Caco-2 (cell line): ENCODE measurements at regions not wholly inside any gene's neighbourhood (a gene's known extent, or its start where the extent isn't known, plus 50 kb on each side); places are given as distances from the start of the nearest gene placed in this dataset.

Experiments
- BruUV-seq: library from RNA; stranded (reverse); fragments of 400-500 nt; replicated peaks from 2 replicates; lab custom pipeline; 2021; lab: Mats Ljungman, UMichigan
- CTCF ChIA-PET: fragments of 300-600 bp; sonication (Branson Sonifier 250); formaldehyde crosslinking; loops from one replicate; lab custom pipeline; 2022; ENCODE audit warnings: antibody characterized with exemption; lab: Charles Lee
- POLR2A ChIA-PET: fragments of 300-600 bp; sonication (Branson Sonifier 250); formaldehyde crosslinking; loops from one replicate; lab custom pipeline; 2022; ENCODE audit warnings: antibody characterized with exemption; lab: Charles Lee
- DNase-seq, 2 experiments: peaks; one replicate each; pipeline versions ENCODE4 v3.0.0 to v3.0.0-alpha.2; 2020 to 2022
- H3K27me3 ChIP-seq: replicated peaks from 2 replicates; pipeline ENCODE4 v1.6.0; 2011; ENCODE audit warnings: low read length; ENCODE audit not compliant: control insufficient read depth, insufficient read depth
- H3K36me3 ChIP-seq: 2 replicates; pipeline ENCODE4 v1.5.1; 2011; ENCODE audit warnings: low read length; ENCODE audit not compliant: control insufficient read depth, insufficient read depth
- H3K4me1 ChIP-seq: fragments of 250-450 bp; sonication (Bioruptor Pico); 2 replicates; pipeline ENCODE4 v1.5.1; 2020; ENCODE audit warnings: mild to moderate bottlenecking
- H3K4me3 ChIP-seq: 2 replicates; pipeline ENCODE4 v1.5.1; 2011; ENCODE audit warnings: low read depth, mild to moderate bottlenecking, control low read depth, low read length
- H3K9me3 ChIP-seq: fragments of 250-450 bp; sonication (Bioruptor Pico); 2 replicates; pipeline ENCODE4 v1.5.1; 2020; ENCODE audit warnings: mild to moderate bottlenecking, moderate library complexity
- H3K27ac Mint-ChIP-seq: one replicate; pipeline ENCODE4 v1.8.0; 2022; ENCODE audit warnings: mixed read lengths; ENCODE audit not compliant: unreplicated experiment
- H3K27me3 Mint-ChIP-seq: one replicate; pipeline ENCODE4 v1.8.0; 2022; ENCODE audit warnings: mixed read lengths; ENCODE audit not compliant: insufficient read depth, unreplicated experiment
- H3K36me3 Mint-ChIP-seq: one replicate; pipeline ENCODE4 v1.8.0; 2022; ENCODE audit warnings: mild to moderate bottlenecking, mixed read lengths; ENCODE audit not compliant: insufficient read depth, unreplicated experiment
- H3K4me1 Mint-ChIP-seq: one replicate; pipeline ENCODE4 v1.8.0; 2022; ENCODE audit warnings: low read depth, mixed read lengths; ENCODE audit not compliant: unreplicated experiment
- H3K4me3 Mint-ChIP-seq: one replicate; pipeline ENCODE4 v1.8.0; 2022; ENCODE audit warnings: mild to moderate bottlenecking, moderate library complexity, mixed read lengths; ENCODE audit not compliant: unreplicated experiment
- H3K9me3 Mint-ChIP-seq: one replicate; pipeline ENCODE4 v1.8.0; 2022; ENCODE audit warnings: mixed read lengths; ENCODE audit not compliant: unreplicated experiment
- intact Hi-C: fragments of 100-400 bp; cut with micrococcal nuclease; formaldehyde crosslinking; loops from one replicate; pipeline ENCODE4 v1.10.0; 2022; ENCODE audit not compliant: unreplicated experiment
- TF ChIP-seq, protein P1 (sequence below), 2 experiments: fragments of 200-600 bp in 1 of 2; IDR thresholded peaks; 1 replicate in 1 of 2; 2 replicates in 1 of 2; pipeline versions ENCODE4 v1.5.1 to v1.8.0; 2011 to 2022; ENCODE audit warnings: antibody characterized with exemption in 1 of 2, control low read depth in 1 of 2, inconsistent platforms in 1 of 2, low read depth in 1 of 2, low read length in 1 of 2, mild to moderate bottlenecking in 1 of 2, moderate library complexity in 1 of 2; ENCODE audit not compliant: insufficient read depth in 1 of 2, severe bottlenecking in 1 of 2, unreplicated experiment in 1 of 2

DNA sequence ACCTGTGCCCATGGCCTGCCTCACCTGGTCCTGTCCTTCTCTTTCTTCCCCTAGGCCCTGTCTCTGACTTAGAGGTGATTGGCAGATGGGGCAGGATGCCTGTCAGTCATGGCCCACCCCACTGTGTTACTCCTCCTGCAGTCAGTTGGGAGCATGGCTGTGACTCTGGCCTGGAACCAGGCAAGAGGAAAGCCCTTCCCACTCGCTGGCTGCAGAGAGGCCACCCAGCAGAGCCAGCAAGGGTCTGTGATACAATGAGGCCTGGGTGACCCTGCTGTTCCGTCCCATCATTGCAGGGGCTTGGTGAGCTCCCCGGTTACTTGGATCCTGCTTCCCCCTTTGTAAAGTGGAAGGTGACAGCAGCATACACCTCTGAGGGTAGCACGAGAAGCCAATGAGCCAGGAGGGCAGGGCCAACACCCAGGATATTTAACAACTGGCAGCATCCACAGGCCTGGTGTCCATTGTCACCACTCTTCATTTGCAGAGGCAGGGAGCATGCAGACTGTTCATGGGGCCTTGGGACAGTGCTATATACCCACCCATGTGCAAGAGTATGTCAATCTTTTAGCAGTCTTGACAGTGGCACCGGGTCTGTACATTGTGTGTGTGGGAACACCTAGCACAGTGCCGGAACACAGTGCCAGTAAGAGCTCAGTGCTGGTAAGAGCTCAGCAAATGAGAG lies 191.0 kb upstream of the C1orf174 start:
- ChIA-PET CTCF (no interaction called here), POLR2A (no interaction called here)
- Mint-ChIP-seq H3K4me3 (no peak overlapping the region), H3K36me3 (no peaks in the 10 kb centered on the region), H3K27me3 (peaks cover 10% of the 10 kb centered on the region), H3K9me3 (no peaks in the 10 kb centered on the region), H3K4me1 (no peaks in the 10 kb centered on the region), H3K27ac (no peak overlapping the region)
- no peaks in the 10 kb centered on the region for H3K4me1 ChIP-seq
- BruUV-seq: no TSS peak
- H3K4me3 ChIP-seq: no peak overlapping the region
- DNase-seq: peak in 1 of 2 experiments; percentile 8
- intact Hi-C loops: no loop called here
- no peaks in the 10 kb centered on the region for H3K9me3 ChIP-seq
- H3K36me3 ChIP-seq: no peaks in the 10 kb centered on the region
- TF ChIP-seq, protein P1, sequence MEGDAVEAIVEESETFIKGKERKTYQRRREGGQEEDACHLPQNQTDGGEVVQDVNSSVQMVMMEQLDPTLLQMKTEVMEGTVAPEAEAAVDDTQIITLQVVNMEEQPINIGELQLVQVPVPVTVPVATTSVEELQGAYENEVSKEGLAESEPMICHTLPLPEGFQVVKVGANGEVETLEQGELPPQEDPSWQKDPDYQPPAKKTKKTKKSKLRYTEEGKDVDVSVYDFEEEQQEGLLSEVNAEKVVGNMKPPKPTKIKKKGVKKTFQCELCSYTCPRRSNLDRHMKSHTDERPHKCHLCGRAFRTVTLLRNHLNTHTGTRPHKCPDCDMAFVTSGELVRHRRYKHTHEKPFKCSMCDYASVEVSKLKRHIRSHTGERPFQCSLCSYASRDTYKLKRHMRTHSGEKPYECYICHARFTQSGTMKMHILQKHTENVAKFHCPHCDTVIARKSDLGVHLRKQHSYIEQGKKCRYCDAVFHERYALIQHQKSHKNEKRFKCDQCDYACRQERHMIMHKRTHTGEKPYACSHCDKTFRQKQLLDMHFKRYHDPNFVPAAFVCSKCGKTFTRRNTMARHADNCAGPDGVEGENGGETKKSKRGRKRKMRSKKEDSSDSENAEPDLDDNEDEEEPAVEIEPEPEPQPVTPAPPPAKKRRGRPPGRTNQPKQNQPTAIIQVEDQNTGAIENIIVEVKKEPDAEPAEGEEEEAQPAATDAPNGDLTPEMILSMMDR (IDR thresholded peaks at IDR 0.05; ENCODE audit: insufficient read depth in 1 of 2, low read depth in 1 of 2, low read length in 1 of 2, severe bottlenecking in 1 of 2, unreplicated experiment in 1 of 2): no peak
- H3K27me3 ChIP-seq: no peaks in the 10 kb centered on the region

DNA sequence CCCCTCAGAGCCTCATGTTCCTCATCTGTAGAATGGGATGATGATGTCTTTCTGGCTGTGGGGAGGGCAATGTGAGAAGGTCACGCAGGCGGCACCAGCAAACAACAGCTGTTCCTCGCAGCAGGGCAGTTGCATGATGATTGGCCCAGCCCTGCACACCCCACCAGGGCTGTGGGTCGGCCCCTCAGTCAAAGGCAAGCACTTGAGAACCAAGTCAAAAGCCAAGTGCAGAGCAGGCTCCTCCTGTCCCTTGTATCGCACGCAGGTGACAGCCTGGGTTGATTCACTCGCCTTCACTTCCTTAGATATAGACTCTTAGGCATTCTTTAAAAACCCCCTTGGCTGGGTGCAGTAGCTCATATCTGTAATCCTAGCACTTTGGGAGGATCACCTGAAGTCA lies 191.9 kb upstream of the C1orf174 start:
- Mint-ChIP-seq H3K36me3 (no peaks in the 10 kb centered on the region), H3K27me3 (peaks cover 9% of the 10 kb centered on the region), H3K27ac (no peak overlapping the region), H3K4me1 (no peaks in the 10 kb centered on the region), H3K9me3 (no peaks in the 10 kb centered on the region), H3K4me3 (no peak overlapping the region)
- Histone ChIP-seq H3K4me1 (no peaks in the 10 kb centered on the region), H3K4me3 (no peak overlapping the region), H3K36me3 (no peaks in the 10 kb centered on the region), H3K9me3 (no peaks in the 10 kb centered on the region), H3K27me3 (no peaks in the 10 kb centered on the region)
- TF ChIP-seq, protein P1 (IDR thresholded peaks at IDR 0.05; ENCODE audit: insufficient read depth in 1 of 2, low read depth in 1 of 2, low read length in 1 of 2, severe bottlenecking in 1 of 2, unreplicated experiment in 1 of 2): no peak
- CTCF ChIA-PET: no interaction called here
- POLR2A ChIA-PET: no interaction called here
- no peak for DNase-seq
- intact Hi-C loops: no loop called here
- no TSS peak for BruUV-seq

DNA sequence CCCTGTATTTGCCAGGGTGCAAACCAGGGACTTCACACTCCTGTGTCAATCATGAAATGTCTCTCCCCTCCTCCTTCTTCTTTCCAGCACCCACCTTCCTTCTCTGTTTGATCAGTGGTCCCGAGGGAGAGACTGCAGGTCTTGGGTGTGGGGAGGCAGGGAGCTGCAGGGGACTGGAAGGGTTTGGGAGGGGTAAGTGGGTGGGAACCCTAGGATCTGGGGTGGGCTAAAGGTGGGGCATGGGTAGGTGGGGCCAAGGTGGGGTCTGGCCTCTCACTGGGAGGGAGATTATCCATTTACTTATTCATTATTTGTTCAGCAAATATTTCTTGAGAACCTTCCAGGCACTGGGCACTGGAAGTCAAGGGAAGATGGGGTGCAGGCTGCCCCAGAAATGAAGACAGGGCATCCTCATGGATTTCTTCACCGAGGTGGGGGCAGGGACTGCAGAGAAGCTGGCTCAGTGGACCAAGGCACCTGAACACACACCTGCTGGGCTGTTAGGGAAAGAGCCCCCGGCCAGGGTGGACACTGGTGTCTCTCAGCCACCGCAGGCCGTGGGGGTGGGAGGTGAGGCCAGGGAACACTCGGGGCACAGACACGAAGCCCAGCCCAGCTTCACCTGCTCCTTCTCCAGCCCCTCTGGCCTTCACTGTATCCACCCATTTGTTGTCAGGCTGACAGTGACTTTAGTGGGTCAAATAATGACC lies 193.9 kb upstream of the C1orf174 start:
- Histone ChIP-seq H3K4me1 (no peaks in the 10 kb centered on the region), H3K4me3 (no peak overlapping the region), H3K9me3 (no peaks in the 10 kb centered on the region), H3K27me3 (no peaks in the 10 kb centered on the region), H3K36me3 (no peaks in the 10 kb centered on the region)
- DNase-seq: peak in 1 of 2 experiments; percentile 0
- Mint-ChIP-seq H3K4me1 (no peaks in the 10 kb centered on the region), H3K4me3 (no peak overlapping the region), H3K27ac (no peak overlapping the region), H3K27me3 (peaks cover 3% of the 10 kb centered on the region), H3K36me3 (no peaks in the 10 kb centered on the region), H3K9me3 (no peaks in the 10 kb centered on the region)
- TF ChIP-seq, protein P1 (IDR thresholded peaks at IDR 0.05; ENCODE audit: insufficient read depth in 1 of 2, low read depth in 1 of 2, low read length in 1 of 2, severe bottlenecking in 1 of 2, unreplicated experiment in 1 of 2): no peak
- intact Hi-C loops: no loop called here
- CTCF ChIA-PET: no interaction called here
- POLR2A ChIA-PET: no interaction called here
- BruUV-seq: no TSS peak
